GM21723 (cell line): ENCODE measurements at regions not wholly inside any gene's neighbourhood (a gene's known extent, or its start where the extent isn't known, plus 50 kb on each side); places are given as distances from the start of the nearest gene placed in this dataset.

Source experiments
- ATAC-seq: cut with Tn5 transposase; IDR thresholded peaks from one replicate; pipeline ENCODE4 v1.9.1; 2021; ENCODE audit warnings: mild to moderate bottlenecking, moderate library complexity; ENCODE audit not compliant: unreplicated experiment

DNA sequence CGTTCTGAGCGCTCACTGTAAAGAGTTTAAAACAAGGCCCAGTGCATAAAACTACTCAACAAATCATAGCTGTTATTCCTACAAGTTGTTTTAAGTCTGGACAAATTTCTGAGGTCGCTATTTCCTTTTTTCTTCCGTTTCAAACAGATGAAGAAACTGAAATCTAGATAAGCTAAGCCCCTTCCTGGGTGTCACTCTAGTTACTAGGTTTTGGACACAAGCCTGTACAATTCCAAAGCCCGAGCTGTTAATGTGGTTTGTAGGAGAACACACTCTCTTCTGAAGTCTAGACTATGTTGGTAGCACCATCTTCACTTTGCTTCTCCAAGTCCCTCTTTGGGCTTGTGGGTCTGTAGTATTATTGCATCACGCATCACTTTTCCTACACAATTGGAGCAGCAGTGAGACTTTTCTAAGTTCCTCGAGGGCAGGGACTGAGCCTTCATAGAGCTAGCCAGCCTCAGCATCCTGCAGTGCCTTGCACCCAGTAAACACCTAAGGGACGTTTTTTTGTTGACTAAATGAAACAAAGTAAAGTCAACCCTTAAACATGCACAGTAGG, 142.6 kb upstream of the PROK2 start:
- ATAC-seq, result no peak

- no peak for ATAC-seq
Observed at GRCh38 chr3:71926616-71927015, 141.7 kb upstream of the PROK2 start.

- peak; percentile 59 for ATAC-seq
Observed at GRCh38 chr3:71926262-71926600, 141.3 kb upstream of the PROK2 start.

DNA sequence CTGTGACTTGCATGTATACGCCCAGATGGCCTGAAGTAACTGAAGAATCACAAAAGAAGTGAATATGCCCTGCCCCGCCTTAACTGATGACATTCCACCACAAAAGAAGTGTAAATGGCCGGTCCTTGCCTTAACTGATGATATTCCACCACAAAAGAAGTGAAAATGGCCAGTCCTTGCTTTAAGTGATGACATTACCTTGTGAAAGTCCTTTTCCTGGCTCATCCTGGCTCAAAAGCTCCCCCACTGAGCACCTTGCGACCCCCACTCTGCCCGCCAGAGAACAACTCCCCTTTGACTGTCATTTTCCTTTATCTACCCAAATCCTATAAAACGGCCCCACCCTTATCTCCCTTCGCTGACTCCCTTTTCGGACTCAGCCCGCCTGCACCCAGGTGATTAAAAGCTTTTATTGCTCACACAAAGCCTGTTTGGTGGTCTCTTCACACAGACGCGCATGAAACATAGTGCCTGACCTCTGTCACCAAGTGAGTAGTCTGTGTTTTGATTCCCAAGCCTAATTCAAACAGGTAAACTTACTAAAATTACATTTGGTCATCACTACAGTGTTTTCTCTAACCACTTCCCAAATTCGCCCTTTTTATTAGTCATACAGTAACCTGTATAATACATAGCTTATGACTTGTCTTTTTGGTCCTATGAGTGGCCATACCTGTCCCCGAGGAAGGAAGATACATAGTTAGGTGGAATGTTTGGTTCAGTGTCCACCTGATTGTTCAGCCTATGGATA, 140.7 kb upstream of the PROK2 start:
- ATAC-seq, result peak; percentile 68

DNA sequence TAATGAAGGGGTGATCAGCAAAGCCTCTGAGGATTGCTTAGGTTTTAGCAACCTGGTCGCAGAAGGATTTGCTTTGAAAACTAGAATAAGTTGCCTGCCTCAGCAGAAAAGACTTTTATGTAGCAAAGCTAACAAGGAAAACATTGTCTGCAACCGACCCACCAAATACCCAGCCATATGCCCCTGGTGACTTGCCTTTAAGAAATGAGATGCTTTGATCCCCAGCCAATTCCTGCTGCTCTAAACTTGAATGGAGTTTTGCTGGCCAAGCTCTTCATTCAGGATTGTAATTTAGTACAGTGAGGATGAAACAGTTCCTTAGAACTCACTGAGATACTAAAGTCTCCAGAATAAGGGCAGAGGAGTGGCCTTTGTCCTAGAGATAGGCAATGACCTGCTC, 139.8 kb upstream of the PROK2 start:
- no peak for ATAC-seq

GRCh38 chr3:71921036-71921435, 136.1 kb upstream of the PROK2 start:
- ATAC-seq, result no peak

DNA sequence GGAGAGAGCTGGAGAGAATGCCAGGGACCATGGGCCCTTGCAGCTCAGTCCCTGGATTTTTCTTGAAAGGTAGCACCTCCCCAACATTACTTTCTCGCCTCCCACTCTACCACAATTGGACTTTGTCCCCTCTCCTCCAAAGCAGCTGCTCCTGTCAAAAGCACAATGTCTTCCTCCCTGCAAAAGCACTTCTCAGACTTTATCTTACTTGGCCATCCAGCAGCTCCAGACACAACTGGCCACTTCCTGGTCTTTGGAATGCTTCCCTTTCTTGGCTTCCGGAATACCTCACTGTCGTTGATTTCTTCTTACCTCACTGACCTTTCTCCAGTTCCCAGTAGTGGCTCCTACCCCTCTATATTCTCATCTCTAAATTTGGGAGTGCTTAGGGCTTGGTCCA, 134.6 kb upstream of the PROK2 start:
- ATAC-seq, result no peak

DNA sequence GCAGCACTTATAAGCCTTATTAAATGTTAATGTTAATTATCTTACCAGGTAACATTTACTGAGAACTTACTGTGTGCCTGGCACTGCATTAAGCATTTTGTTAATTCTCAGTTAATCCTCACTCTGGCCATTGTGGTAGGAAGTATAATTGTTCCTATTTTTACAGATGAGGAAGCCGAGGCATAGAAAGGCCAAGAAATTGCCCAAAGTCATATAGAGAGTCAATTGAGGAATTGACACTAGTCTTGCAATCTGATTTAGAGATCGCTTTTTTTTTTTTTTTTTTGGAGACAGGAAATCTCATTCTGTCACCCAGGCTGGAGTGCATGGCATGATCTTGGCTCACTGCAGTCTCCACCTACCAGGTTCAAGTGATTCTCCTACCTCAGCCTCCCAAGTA, 132.6 kb upstream of the PROK2 start:
- no peak for ATAC-seq

DNA sequence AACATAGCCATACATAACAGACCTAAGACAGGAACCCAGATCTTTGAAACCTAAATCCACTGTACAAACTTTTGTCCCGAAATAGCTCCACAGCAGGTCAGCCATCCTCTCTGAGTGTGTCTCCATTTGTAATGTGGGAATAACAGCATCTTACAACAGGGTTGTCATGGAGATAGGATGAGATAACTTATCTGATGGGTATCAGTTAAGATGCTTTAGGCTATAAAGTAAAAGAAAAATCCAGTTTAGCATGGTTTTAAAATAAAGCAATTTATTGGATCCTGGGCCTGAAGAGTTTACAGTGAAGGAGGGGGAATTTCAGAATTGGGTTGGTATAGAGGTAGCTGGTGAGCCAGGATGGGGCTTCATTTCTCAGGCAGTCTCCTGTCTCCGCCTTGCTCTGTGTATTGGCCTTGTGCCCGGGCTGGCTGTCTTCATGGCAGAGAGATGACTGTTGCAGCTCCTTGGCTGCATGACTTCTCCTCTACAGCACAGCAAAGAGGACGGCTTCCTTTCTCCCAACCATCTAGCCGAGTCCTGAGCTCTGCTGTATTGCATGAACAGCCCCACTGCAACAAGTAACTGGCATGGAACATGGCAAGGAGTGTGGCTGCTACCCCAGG, 131.9 kb upstream of the PROK2 start:
- ATAC-seq, result no peak

DNA sequence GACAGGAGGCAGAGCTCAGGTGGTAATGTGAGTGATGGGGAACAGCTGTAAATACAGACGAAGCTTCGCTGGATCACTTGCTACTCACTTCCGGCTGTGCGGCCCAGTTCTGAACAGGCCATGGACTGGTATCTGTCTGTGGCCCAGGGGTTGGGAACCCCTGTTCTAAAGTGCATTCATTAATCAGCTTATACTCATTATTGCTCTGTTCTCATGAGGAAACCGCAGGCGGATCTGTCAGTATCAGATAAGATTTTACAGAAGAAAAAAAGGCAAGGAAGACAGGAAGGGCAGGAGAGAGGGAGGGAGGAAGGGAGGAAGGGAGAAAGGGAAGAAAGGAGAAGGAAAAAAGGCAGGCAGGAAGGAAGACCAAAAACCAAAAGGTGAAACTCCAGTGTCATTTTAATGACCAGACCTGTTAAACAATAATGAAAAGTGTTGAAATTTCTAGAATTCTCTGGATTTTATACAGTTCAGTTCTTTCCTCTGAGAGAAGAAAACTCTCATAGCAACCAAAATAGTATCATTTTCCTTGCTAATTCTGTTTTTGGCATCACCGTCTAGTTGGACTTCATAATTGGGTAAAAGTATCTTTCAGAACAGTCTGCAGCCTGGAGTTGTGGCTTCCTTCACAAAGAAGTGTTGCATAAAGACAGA, 128.0 kb upstream of the PROK2 start:
- no peak for ATAC-seq

DNA sequence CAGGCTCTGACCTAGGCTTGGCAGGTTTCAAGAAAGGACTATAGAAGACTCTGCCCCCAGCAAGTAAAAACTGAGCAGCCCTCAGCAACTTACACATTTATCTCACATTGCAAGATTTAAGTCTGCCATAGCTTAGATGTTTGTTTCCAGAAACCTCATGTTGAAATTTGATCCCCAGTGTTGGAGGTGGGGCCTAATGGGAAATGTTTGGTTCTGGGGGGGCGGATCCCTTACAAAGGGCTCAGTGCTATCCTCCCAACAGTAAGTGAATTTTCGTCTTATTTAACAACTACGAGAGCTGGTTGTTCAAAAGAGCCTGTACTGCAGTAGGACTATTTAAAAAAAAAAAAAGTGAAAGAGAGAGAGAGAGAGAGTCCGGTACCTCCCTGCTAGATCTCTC, 125.2 kb upstream of the PROK2 start:
- ATAC-seq, result no peak

GRCh38 chr3:71907996-71908395, 123.0 kb upstream of the PROK2 start:
- no peak for ATAC-seq

DNA sequence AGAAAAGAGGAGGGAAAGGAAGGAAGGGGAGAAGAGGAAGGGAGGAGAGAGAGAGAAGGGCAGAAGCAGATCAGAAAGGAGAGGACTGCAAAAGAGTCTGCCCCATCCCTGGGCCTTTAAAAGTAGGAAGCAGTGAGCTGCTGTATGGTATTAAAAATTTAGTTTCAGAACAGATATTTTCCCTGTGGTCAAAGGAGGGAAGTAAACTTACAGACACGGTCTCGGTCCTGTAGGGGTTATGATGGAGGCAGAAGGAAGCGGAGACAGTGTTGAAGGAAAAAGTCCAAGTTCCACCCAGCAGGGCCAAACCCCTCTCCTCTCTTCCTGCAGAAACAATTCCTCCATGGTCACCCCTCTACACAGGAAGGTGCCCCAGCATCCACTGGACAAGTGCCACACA, 122.0 kb upstream of the PROK2 start:
- no peak for ATAC-seq

DNA sequence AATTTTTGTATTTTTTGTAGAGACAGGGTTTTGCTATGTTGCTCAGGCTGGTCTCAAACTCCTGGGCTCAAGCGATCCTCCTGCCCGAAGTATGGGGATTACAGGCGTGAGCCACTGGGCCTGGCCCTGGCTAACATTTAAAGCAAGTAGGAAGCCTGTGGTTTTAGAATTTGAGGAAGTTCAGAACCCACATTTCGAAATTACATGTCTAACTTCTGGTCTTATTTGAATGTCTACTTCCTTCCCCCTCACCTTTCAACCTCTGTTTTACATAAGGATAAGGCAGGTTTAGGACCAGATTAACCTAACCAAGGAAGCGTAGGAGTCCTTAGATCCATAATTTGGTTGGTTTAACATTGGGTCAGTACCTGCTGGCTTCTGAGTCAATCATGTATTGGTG, 120.5 kb upstream of the PROK2 start:
- peak; percentile 97 for ATAC-seq

- ATAC-seq, result no peak
Observed at GRCh38 chr3:71903936-71904335, 119.0 kb upstream of the PROK2 start.

DNA sequence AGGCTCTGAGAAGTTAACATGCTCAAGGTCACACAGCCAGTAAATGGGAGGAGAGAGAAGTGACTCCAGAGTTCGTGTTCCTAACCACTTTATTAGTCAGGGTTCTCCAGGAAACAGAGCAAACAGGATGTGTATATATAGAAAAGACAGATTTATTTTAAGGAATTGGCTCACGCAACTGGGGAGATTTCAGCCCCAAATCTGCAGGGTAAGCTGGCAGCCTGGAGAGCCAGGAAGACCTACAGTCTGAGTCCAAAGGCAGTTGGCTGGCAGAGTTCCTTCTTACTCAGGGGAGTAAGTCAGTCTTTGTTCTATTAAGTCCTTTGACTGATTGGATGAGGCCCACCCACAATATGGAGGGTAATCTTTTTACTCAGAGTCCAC, 118.2 kb upstream of the PROK2 start:
- ATAC-seq, result no peak

DNA sequence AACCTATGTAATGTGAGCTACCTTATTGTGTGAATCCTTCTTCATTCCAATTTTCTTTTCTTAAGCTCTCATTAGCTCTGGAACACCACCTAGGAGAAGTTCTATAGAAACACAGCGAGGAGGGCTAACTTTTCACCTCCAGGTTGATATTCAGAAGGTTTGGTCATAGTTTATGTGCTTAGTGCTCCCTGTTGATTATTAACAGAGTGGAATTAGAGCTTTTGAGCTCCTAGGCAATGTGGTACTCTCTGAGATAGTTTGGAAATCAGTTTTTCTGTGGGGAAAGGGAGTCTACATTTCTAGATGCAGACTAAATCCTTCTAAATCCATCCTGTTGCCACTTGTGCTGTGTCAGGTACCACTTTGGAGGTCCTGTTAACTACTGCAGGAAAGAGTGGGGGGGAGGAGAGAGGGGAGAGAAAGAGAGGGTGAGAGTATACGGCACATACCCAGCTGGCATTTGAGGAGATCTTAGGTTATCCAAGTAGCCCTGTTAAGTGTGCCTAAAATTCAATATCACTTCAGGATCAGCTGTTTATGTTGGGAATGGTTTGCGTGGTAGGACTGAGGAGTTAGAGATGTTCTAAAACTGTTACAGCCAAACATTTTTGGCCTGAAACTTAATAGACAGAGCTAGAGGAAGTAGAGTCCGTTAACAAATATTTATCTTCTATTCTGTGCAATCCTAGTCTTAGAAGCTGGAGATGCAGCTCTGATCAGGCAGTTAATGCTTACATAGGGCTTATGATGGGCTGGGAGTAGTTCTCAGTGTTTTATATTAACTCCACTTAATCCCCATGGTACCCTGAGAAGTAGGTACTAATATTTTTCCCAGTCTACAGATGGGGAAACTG, 117.5 kb upstream of the PROK2 start:
- ATAC-seq, result no peak

GRCh38 chr3:71901645-71902044, 116.7 kb upstream of the PROK2 start:
- ATAC-seq, result no peak

GRCh38 chr3:71900057-71900456, 115.1 kb upstream of the PROK2 start:
- no peak for ATAC-seq

GRCh38 chr3:71896751-71897150, 111.8 kb upstream of the PROK2 start:
- no peak for ATAC-seq
